ENCODE measurements at regions not wholly inside any gene's neighbourhood (a gene's known extent, or its start where the extent isn't known, plus 50 kb on each side); places are given as distances from the start of the nearest gene placed in this dataset.

- 70 to 91% methylated on average over 2 of the region's 2 CpGs for WGBS, 2 donors (ENCODE audit: low coverage in 1 of 2)
- H3K36me3 ChIP-seq = no peaks in the 10 kb centered on the region
- TF ChIP-seq POLR2A (IDR thresholded peaks at IDR 0.05) = no peak
- TF ChIP-seq CTCF (IDR thresholded peaks at IDR 0.05) = no peak
- TF ChIP-seq EP300 (IDR thresholded peaks at IDR 0.05; ENCODE audit: low read depth) = no peak
- TF ChIP-seq POLR2AphosphoS5 (IDR thresholded peaks at IDR 0.05) = no peak
- intact Hi-C loops (cut with DNase I; ENCODE audit: low total_unique reads) = no loop called here
- H3K27me3 ChIP-seq = no peaks in the 10 kb centered on the region
- no peak overlapping the region for H3K4me3 ChIP-seq
- H3K4me1 ChIP-seq = peaks cover 0 to 3% (median 0%) of the 10 kb centered on the region in 4 donors
- in situ Hi-C loops (cut with MboI; ENCODE audit: low pct_ligation_motif_present in 1 of 4, low pct_unique_long_range_greater_than_20kb in 1 of 4, low sequenced_read_pairs in 3 of 4) = no loop called here
- DNase-seq = no peak
- no peak overlapping the region for H3K27ac ChIP-seq
- no peaks in the 10 kb centered on the region for H3K9me3 ChIP-seq
These were observed 522.4 kb upstream of the IGFBP7 start for GRCh38 chr4:57632564-57632963.

- 86 to 88% methylated on average over 4 of the region's 4 CpGs for WGBS, 2 donors (ENCODE audit: low coverage in 1 of 2)
- DNase-seq = no peak
- in situ Hi-C loops (cut with MboI; ENCODE audit: low pct_ligation_motif_present in 1 of 4, low pct_unique_long_range_greater_than_20kb in 1 of 4, low sequenced_read_pairs in 3 of 4) = no loop called here
- Histone ChIP-seq H3K9me3 (no peaks in the 10 kb centered on the region), H3K27ac (no peak overlapping the region), H3K27me3 (no peaks in the 10 kb centered on the region), H3K4me3 (no peak overlapping the region), H3K4me1 (peaks cover 0 to 3% (median 0%) of the 10 kb centered on the region in 4 donors), H3K36me3 (no peaks in the 10 kb centered on the region)
- no peak for TF ChIP-seq POLR2A (IDR thresholded peaks at IDR 0.05)
- TF ChIP-seq CTCF (IDR thresholded peaks at IDR 0.05) = no peak
- TF ChIP-seq POLR2AphosphoS5 (IDR thresholded peaks at IDR 0.05) = no peak
- intact Hi-C loops (cut with DNase I; ENCODE audit: low total_unique reads) = no loop called here
These were observed 521.0 kb upstream of the IGFBP7 start for GRCh38 chr4:57631147-57631546.

- intact Hi-C loops (cut with DNase I; ENCODE audit: low total_unique reads) = no loop called here
- H3K4me1 ChIP-seq = no peaks in the 10 kb centered on the region
- no peaks in the 10 kb centered on the region for H3K27me3 ChIP-seq
- no peak for DNase-seq
- H3K36me3 ChIP-seq = no peaks in the 10 kb centered on the region
- in situ Hi-C loops (cut with MboI; ENCODE audit: low pct_ligation_motif_present in 1 of 4, low pct_unique_long_range_greater_than_20kb in 1 of 4, low sequenced_read_pairs in 3 of 4) = no loop called here
- H3K27ac ChIP-seq = no peak overlapping the region
- TF ChIP-seq EP300 (IDR thresholded peaks at IDR 0.05; ENCODE audit: low read depth) = no peak
- TF ChIP-seq POLR2AphosphoS5 (IDR thresholded peaks at IDR 0.05) = no peak
- no peak for TF ChIP-seq POLR2A (IDR thresholded peaks at IDR 0.05)
- TF ChIP-seq CTCF (IDR thresholded peaks at IDR 0.05) = no peak
- H3K4me3 ChIP-seq = no peak overlapping the region
- no peaks in the 10 kb centered on the region for H3K9me3 ChIP-seq
- WGBS, 2 donors (ENCODE audit: low coverage in 1 of 2) = 83 to 89% methylated on average over 5 of the region's 5 CpGs
These were observed 517.8 kb upstream of the IGFBP7 start for GRCh38 chr4:57628004-57628403.

- DNase-seq = no peak
- in situ Hi-C loops (cut with MboI; ENCODE audit: low pct_ligation_motif_present in 1 of 4, low pct_unique_long_range_greater_than_20kb in 1 of 4, low sequenced_read_pairs in 3 of 4) (no loop called here), intact Hi-C loops (cut with DNase I; ENCODE audit: low total_unique reads) (no loop called here)
- Histone ChIP-seq H3K36me3 (no peaks in the 10 kb centered on the region), H3K4me1 (no peaks in the 10 kb centered on the region), H3K27me3 (no peaks in the 10 kb centered on the region), H3K27ac (no peak overlapping the region), H3K4me3 (no peak overlapping the region), H3K9me3 (no peaks in the 10 kb centered on the region)
- TF ChIP-seq POLR2A (IDR thresholded peaks at IDR 0.05) (no peak), POLR2AphosphoS5 (IDR thresholded peaks at IDR 0.05) (no peak), EP300 (IDR thresholded peaks at IDR 0.05; ENCODE audit: low read depth) (no peak), CTCF (IDR thresholded peaks at IDR 0.05) (no peak)
- WGBS, 2 donors (ENCODE audit: low coverage in 1 of 2) = 37 to 42% methylated on average over 4 to 5 of the region's 5 CpGs
These were observed 504.2 kb upstream of the IGFBP7 start for GRCh38 chr4:57614257-57614932.

All from transverse colon (tissue), 4 donors.